ENCODE measurements at regions not wholly inside any gene's neighbourhood (a gene's known extent, or its start where the extent isn't known, plus 50 kb on each side); places are given as distances from the start of the nearest gene placed in this dataset.

- Histone ChIP-seq H3K27me3 (no peaks in the 10 kb centered on the region), H3K36me3 (no peaks in the 10 kb centered on the region), H3K9me3 (no peaks in the 10 kb centered on the region), H3K4me3 (no peak overlapping the region), H3K27ac (no peak overlapping the region), H3K4me1 (no peaks in the 10 kb centered on the region)
- intact Hi-C loops (cut with DNase I), result no loop called here
- no peak for DNase-seq (ENCODE audit: extremely low spot score in 2 of 2)
- TF ChIP-seq POLR2AphosphoS5 (IDR thresholded peaks at IDR 0.05; ENCODE audit: insufficient read depth in 1 of 2, low read depth in 1 of 2) (no peak), CTCF (IDR thresholded peaks at IDR 0.05) (no peak), POLR2A (IDR thresholded peaks at IDR 0.05) (no peak)
Measured at GRCh38 chr4:188279184-188279583, 139.9 kb downstream of the TRIML1 start.

DNA sequence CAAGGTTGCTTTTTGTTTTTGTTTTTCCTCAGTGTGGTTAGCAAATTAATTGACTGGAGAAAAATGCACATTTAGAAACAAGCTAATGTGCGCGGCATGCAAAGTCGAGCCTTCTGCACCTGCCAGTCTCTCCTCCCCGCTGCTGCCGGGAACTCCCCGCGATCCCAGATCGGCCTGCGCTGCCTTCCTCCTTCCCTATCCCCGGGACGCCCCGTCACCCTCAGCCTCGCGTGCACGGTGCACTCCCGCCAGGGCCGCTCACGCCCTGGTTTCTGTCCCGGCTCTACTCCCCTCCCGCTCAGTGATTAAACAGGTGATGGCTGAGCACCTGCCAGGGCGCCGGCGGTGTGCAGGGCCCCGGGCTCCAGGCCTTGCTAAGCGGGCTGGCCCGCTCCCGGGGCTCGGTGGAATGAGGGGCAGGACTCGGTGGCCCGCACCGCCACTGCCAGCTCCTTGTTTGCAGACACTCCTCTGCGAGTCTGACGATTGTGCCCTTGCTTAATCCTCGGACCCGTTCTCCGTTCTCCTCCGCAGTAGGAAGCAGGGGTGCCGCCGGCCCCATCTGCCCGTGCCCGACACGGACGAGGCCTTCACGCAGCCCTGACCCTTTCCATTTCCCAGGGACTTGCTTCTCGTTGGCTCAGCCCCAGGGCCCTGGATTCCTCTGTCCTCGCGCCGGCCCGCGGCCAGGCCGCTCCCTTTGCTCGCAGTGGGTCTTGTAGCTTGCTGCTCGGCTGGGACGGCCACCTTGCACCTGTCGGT is 143.4 kb downstream of the TRIML1 start:
- no peak overlapping the region for H3K4me3 ChIP-seq
- intact Hi-C loops (cut with DNase I), result no loop called here
- TF ChIP-seq POLR2A (IDR thresholded peaks at IDR 0.05), result no peak
- no peak for TF ChIP-seq CTCF (IDR thresholded peaks at IDR 0.05)
- no peak for TF ChIP-seq POLR2AphosphoS5 (IDR thresholded peaks at IDR 0.05; ENCODE audit: insufficient read depth in 1 of 2, low read depth in 1 of 2)

GRCh38 chr4:188287169-188287894 is 148.1 kb downstream of the TRIML1 start:
- Histone ChIP-seq H3K9me3 (no peaks in the 10 kb centered on the region), H3K4me3 (no peak overlapping the region), H3K4me1 (no peaks in the 10 kb centered on the region), H3K27ac (no peak overlapping the region), H3K36me3 (no peaks in the 10 kb centered on the region), H3K27me3 (no peaks in the 10 kb centered on the region)
- no peak for DNase-seq (ENCODE audit: extremely low spot score in 2 of 2)
- intact Hi-C loops (cut with DNase I), result no loop called here
- TF ChIP-seq POLR2AphosphoS5 (IDR thresholded peaks at IDR 0.05; ENCODE audit: insufficient read depth in 1 of 2, low read depth in 1 of 2), result no peak
- no peak for TF ChIP-seq CTCF (IDR thresholded peaks at IDR 0.05)

More for the DNA sequence above, 143.4 kb downstream of the TRIML1 start:
- H3K9me3 ChIP-seq, result no peaks in the 10 kb centered on the region
- H3K27me3 ChIP-seq, result no peaks in the 10 kb centered on the region
- no peaks in the 10 kb centered on the region for H3K36me3 ChIP-seq
- H3K4me1 ChIP-seq, result no peaks in the 10 kb centered on the region
- no peak for DNase-seq (ENCODE audit: extremely low spot score in 2 of 2)
- H3K27ac ChIP-seq, result no peak overlapping the region

DNA sequence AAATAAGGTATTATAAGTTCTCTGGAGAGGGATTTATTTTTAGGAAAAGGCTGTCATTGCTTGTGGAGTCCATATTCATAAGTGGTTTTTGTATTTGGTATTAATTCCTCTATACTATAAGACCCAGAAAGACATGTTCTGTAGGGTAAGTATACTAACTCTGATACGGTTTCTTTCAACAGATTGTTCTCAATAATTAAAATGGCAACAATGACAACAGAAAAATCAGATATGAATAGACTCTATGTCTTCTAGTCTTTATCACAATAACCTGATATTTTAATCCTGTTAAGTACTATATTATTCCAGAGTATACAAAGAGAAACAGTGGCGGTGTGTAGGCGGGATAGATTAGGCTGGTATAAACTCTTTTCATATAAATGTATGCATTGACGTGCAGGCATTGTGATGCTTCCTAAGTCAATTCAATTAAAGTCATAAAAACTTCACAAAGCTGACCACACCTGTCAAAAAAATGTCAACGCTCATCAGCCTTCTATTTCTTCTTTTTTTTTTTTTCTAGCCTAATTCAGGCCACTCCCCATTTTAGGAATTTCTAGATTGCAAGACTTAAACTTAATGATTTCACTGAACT is 150.4 kb downstream of the TRIML1 start:
- Histone ChIP-seq H3K9me3 (no peaks in the 10 kb centered on the region), H3K27me3 (no peaks in the 10 kb centered on the region), H3K4me3 (no peak overlapping the region), H3K4me1 (no peaks in the 10 kb centered on the region), H3K27ac (no peak overlapping the region), H3K36me3 (no peaks in the 10 kb centered on the region)
- intact Hi-C loops (cut with DNase I), result no loop called here
- no peak for TF ChIP-seq POLR2A (IDR thresholded peaks at IDR 0.05)
- no peak for TF ChIP-seq POLR2AphosphoS5 (IDR thresholded peaks at IDR 0.05; ENCODE audit: insufficient read depth in 1 of 2, low read depth in 1 of 2)
- TF ChIP-seq CTCF (IDR thresholded peaks at IDR 0.05), result no peak
- no peak for DNase-seq (ENCODE audit: extremely low spot score in 2 of 2)
